IPS-18a (cell line): ENCODE measurements at regions not wholly inside any gene's neighbourhood (a gene's known extent, or its start where the extent isn't known, plus 50 kb on each side); places are given as distances from the start of the nearest gene placed in this dataset.
"Not testable (repeated sequence)": the region's sequence is repeated elsewhere in the genome, so short reads cannot be mapped to it uniquely, and the experiment has no call there.

Experiments
- H3K27ac ChIP-seq: one replicate; pipeline ENCODE4 v1.5.1; 2013; ENCODE audit warnings: low read length
- H3K27me3 ChIP-seq: one replicate; pipeline ENCODE4 v1.6.1; 2013; ENCODE audit warnings: mild to moderate bottlenecking, low read length; ENCODE audit not compliant: control insufficient read depth, insufficient read depth
- H3K36me3 ChIP-seq: one replicate; pipeline ENCODE4 v1.6.1; 2013; ENCODE audit warnings: low read depth, low read length; ENCODE audit not compliant: control insufficient read depth
- H3K4me1 ChIP-seq: one replicate; pipeline ENCODE4 v1.6.1; 2013; ENCODE audit warnings: low read depth, low read length; ENCODE audit not compliant: control insufficient read depth
- H3K4me3 ChIP-seq: one replicate; pipeline ENCODE4 v1.5.1; 2013; ENCODE audit warnings: low read length
- H3K9ac ChIP-seq: one replicate; pipeline ENCODE4 v1.6.1; 2013; ENCODE audit warnings: mild to moderate bottlenecking, low read length, moderate library complexity
- H3K9me3 ChIP-seq: one replicate; pipeline ENCODE4 v1.6.1; 2013; ENCODE audit warnings: low read depth, low read length; ENCODE audit not compliant: control insufficient read depth

GRCh38 chr2:210730672-210731071 is 174.3 kb downstream of the CPS1 start:
- H3K27me3 ChIP-seq, result no peaks in the 10 kb centered on the region
- H3K4me3 ChIP-seq, result no peak overlapping the region
- H3K4me1 ChIP-seq, result no peaks in the 10 kb centered on the region
- no peaks in the 10 kb centered on the region for H3K36me3 ChIP-seq
- H3K9me3 ChIP-seq, result no peaks in the 10 kb centered on the region
- no peak overlapping the region for H3K27ac ChIP-seq
- no peak overlapping the region for H3K9ac ChIP-seq

GRCh38 chr2:210746826-210747225 is 190.4 kb downstream of the CPS1 start:
- not testable (repeated sequence) for H3K9me3 ChIP-seq, H3K27ac ChIP-seq, H3K9ac ChIP-seq, H3K27me3 ChIP-seq, H3K4me3 ChIP-seq, H3K4me1 ChIP-seq, H3K36me3 ChIP-seq

GRCh38 chr2:210752532-210752931 is 196.1 kb downstream of the CPS1 start:
- Histone ChIP-seq H3K9ac (no peak overlapping the region), H3K4me1 (no peaks in the 10 kb centered on the region), H3K27ac (no peak overlapping the region), H3K27me3 (no peaks in the 10 kb centered on the region), H3K9me3 (no peaks in the 10 kb centered on the region), H3K4me3 (no peak overlapping the region), H3K36me3 (no peaks in the 10 kb centered on the region)

- H3K9ac ChIP-seq, result no peak overlapping the region
- H3K27me3 ChIP-seq, result no peaks in the 10 kb centered on the region
- H3K9me3 ChIP-seq, result no peaks in the 10 kb centered on the region
- H3K4me3 ChIP-seq, result no peak overlapping the region
- no peaks in the 10 kb centered on the region for H3K4me1 ChIP-seq
- no peaks in the 10 kb centered on the region for H3K36me3 ChIP-seq
- no peak overlapping the region for H3K27ac ChIP-seq
Measured at GRCh38 chr2:210753386-210753785, 197.0 kb downstream of the CPS1 start.

- Histone ChIP-seq H3K4me1 (no peaks in the 10 kb centered on the region), H3K9ac (no peak overlapping the region), H3K4me3 (no peak overlapping the region), H3K36me3 (no peaks in the 10 kb centered on the region), H3K27me3 (no peaks in the 10 kb centered on the region), H3K9me3 (no peaks in the 10 kb centered on the region), H3K27ac (no peak overlapping the region)
Measured at GRCh38 chr2:210756855-210757254, 200.5 kb downstream of the CPS1 start.

- Histone ChIP-seq H3K27ac (no peak overlapping the region), H3K4me1 (peaks cover 7% of the 10 kb centered on the region), H3K9ac (no peak overlapping the region), H3K4me3 (peak overlapping the region; percentile 31), H3K9me3 (no peaks in the 10 kb centered on the region), H3K36me3 (no peaks in the 10 kb centered on the region), H3K27me3 (no peaks in the 10 kb centered on the region)
Measured at GRCh38 chr2:210762604-210763588, 206.5 kb downstream of the CPS1 start.

GRCh38 chr2:210768329-210768910 is 212.0 kb downstream of the CPS1 start:
- Histone ChIP-seq H3K9ac (no peak overlapping the region), H3K27ac (no peak overlapping the region), H3K4me1 (peaks cover 7% of the 10 kb centered on the region), H3K9me3 (no peaks in the 10 kb centered on the region), H3K36me3 (no peaks in the 10 kb centered on the region), H3K4me3 (no peak overlapping the region), H3K27me3 (no peaks in the 10 kb centered on the region)

- Histone ChIP-seq H3K27me3 (no peaks in the 10 kb centered on the region), H3K27ac (no peak overlapping the region), H3K4me1 (no peaks in the 10 kb centered on the region), H3K9me3 (no peaks in the 10 kb centered on the region), H3K4me3 (no peak overlapping the region), H3K36me3 (no peaks in the 10 kb centered on the region), H3K9ac (no peak overlapping the region)
Measured at GRCh38 chr2:210776756-210777155, 220.4 kb downstream of the CPS1 start.

- no peaks in the 10 kb centered on the region for H3K4me1 ChIP-seq
- no peaks in the 10 kb centered on the region for H3K27me3 ChIP-seq
- H3K9me3 ChIP-seq, result no peaks in the 10 kb centered on the region
- H3K27ac ChIP-seq, result no peak overlapping the region
- H3K36me3 ChIP-seq, result no peaks in the 10 kb centered on the region
- no peak overlapping the region for H3K4me3 ChIP-seq
- no peak overlapping the region for H3K9ac ChIP-seq
Measured at GRCh38 chr2:210782222-210782621, 225.8 kb downstream of the CPS1 start.

GRCh38 chr2:210787831-210788230 is 231.4 kb downstream of the CPS1 start:
- H3K36me3 ChIP-seq, H3K27me3 ChIP-seq, H3K9ac ChIP-seq, H3K9me3 ChIP-seq, H3K27ac ChIP-seq, H3K4me1 ChIP-seq, H3K4me3 ChIP-seq: not testable (repeated sequence)

- Histone ChIP-seq H3K9me3 (no peaks in the 10 kb centered on the region), H3K9ac (no peak overlapping the region), H3K4me1 (no peaks in the 10 kb centered on the region), H3K4me3 (no peak overlapping the region), H3K27ac (no peak overlapping the region), H3K27me3 (no peaks in the 10 kb centered on the region), H3K36me3 (no peaks in the 10 kb centered on the region)
Measured at GRCh38 chr2:210792000-210792399, 235.6 kb downstream of the CPS1 start.

- Histone ChIP-seq H3K36me3 (no peaks in the 10 kb centered on the region), H3K4me3 (no peak overlapping the region), H3K9me3 (no peaks in the 10 kb centered on the region), H3K27me3 (no peaks in the 10 kb centered on the region), H3K9ac (no peak overlapping the region), H3K4me1 (no peaks in the 10 kb centered on the region), H3K27ac (no peak overlapping the region)
Measured at GRCh38 chr2:210795506-210795905, 239.1 kb downstream of the CPS1 start.
